Calu3 (cell line): ENCODE measurements at regions not wholly inside any gene's neighbourhood (a gene's known extent, or its start where the extent isn't known, plus 50 kb on each side); places are given as distances from the start of the nearest gene placed in this dataset.

Source experiments
- BruUV-seq: library from RNA; stranded (reverse); fragments of 400-500 nt; replicated peaks from 2 replicates; lab custom pipeline; 2021; lab: Mats Ljungman, UMichigan
- CTCF ChIA-PET: fragments of 300-600 bp; sonication (Branson Sonifier 250); formaldehyde crosslinking; loops from one replicate; lab custom pipeline; 2022; ENCODE audit warnings: antibody characterized with exemption; lab: Charles Lee
- DNase-seq: peaks from one replicate; pipeline ENCODE4 v3.0.0; 2022
- H3K27ac Mint-ChIP-seq: one replicate; pipeline ENCODE4 v1.8.0; 2022; ENCODE audit warnings: mixed read lengths; ENCODE audit not compliant: unreplicated experiment
- H3K27me3 Mint-ChIP-seq: one replicate; pipeline ENCODE4 v1.8.0; 2022; ENCODE audit warnings: mixed read lengths; ENCODE audit not compliant: unreplicated experiment
- H3K36me3 Mint-ChIP-seq: one replicate; pipeline ENCODE4 v1.8.0; 2022; ENCODE audit warnings: mild to moderate bottlenecking, moderate library complexity, mixed read lengths; ENCODE audit not compliant: insufficient read depth, unreplicated experiment
- H3K4me1 Mint-ChIP-seq: one replicate; pipeline ENCODE4 v1.8.0; 2022; ENCODE audit warnings: mild to moderate bottlenecking, low read depth, mixed read lengths; ENCODE audit not compliant: unreplicated experiment
- H3K4me3 Mint-ChIP-seq: one replicate; pipeline ENCODE4 v1.8.0; 2022; ENCODE audit warnings: mild to moderate bottlenecking, low read depth, moderate library complexity, mixed read lengths; ENCODE audit not compliant: unreplicated experiment
- H3K9me3 Mint-ChIP-seq: one replicate; pipeline ENCODE4 v1.8.0; 2022; ENCODE audit warnings: low read depth, mixed read lengths; ENCODE audit not compliant: unreplicated experiment
- CTCF ChIP-seq: fragments of 200-600 bp; IDR thresholded peaks from one replicate; pipeline ENCODE4 v1.8.0; 2022; ENCODE audit warnings: antibody characterized with exemption; ENCODE audit not compliant: unreplicated experiment
- intact Hi-C: fragments of 100-400 bp; cut with micrococcal nuclease; formaldehyde crosslinking; loops from one replicate; pipeline ENCODE4 v1.10.0; 2022; ENCODE audit not compliant: unreplicated experiment

GRCh38 chr4:71261001-71261400 is 77.8 kb upstream of the SLC4A4 start:
- Mint-ChIP-seq H3K4me3 (no peak overlapping the region), H3K4me1 (peaks cover 27% of the 10 kb centered on the region), H3K9me3 (no peaks in the 10 kb centered on the region), H3K36me3 (no peaks in the 10 kb centered on the region), H3K27ac (no peak overlapping the region), H3K27me3 (no peaks in the 10 kb centered on the region)
- no peak for DNase-seq
- BruUV-seq, result no TSS peak
- CTCF ChIA-PET, result no interaction called here
- intact Hi-C loops, result loop anchor here (10.0 kb wide), 1 partner anchor 76 kb away; no protein-coding TSS in a partner anchor
- no peak for TF ChIP-seq CTCF

GRCh38 chr4:71261633-71262121 is 77.1 kb upstream of the SLC4A4 start:
- H3K4me1 Mint-ChIP-seq, result peaks cover 27% of the 10 kb centered on the region
- no peaks in the 10 kb centered on the region for H3K27me3 Mint-ChIP-seq
- intact Hi-C loops, result loop anchor here (10.0 kb wide), 1 partner anchor 77 kb away; no protein-coding TSS in a partner anchor
- no peak for DNase-seq
- H3K4me3 Mint-ChIP-seq, result no peak overlapping the region
- no peak overlapping the region for H3K27ac Mint-ChIP-seq
- CTCF ChIA-PET, result no interaction called here
- TF ChIP-seq CTCF, result no peak
- H3K9me3 Mint-ChIP-seq, result no peaks in the 10 kb centered on the region
- no TSS peak for BruUV-seq
- H3K36me3 Mint-ChIP-seq, result no peaks in the 10 kb centered on the region

- no peaks in the 10 kb centered on the region for H3K27me3 Mint-ChIP-seq
- H3K36me3 Mint-ChIP-seq, result no peaks in the 10 kb centered on the region
- BruUV-seq, result no TSS peak
- H3K4me3 Mint-ChIP-seq, result no peak overlapping the region
- no peak for TF ChIP-seq CTCF
- no peak for DNase-seq
- H3K9me3 Mint-ChIP-seq, result no peaks in the 10 kb centered on the region
- intact Hi-C loops, result loop anchor here (10.0 kb wide), 1 partner anchor 77 kb away; no protein-coding TSS in a partner anchor
- H3K4me1 Mint-ChIP-seq, result peaks cover 32% of the 10 kb centered on the region
- H3K27ac Mint-ChIP-seq, result no peak overlapping the region
- CTCF ChIA-PET, result no interaction called here
These were observed 76.7 kb upstream of the SLC4A4 start for GRCh38 chr4:71262161-71262560.

- no peak for DNase-seq
- Mint-ChIP-seq H3K27ac (no peak overlapping the region), H3K36me3 (no peaks in the 10 kb centered on the region), H3K4me3 (no peak overlapping the region), H3K9me3 (no peaks in the 10 kb centered on the region), H3K4me1 (peaks cover 25% of the 10 kb centered on the region), H3K27me3 (no peaks in the 10 kb centered on the region)
- no peak for TF ChIP-seq CTCF
- intact Hi-C loops, result loop anchor here (10.0 kb wide), 1 partner anchor 81 kb away; no protein-coding TSS in a partner anchor
- BruUV-seq, result no TSS peak
- CTCF ChIA-PET, result no interaction called here
These were observed 72.6 kb upstream of the SLC4A4 start for GRCh38 chr4:71266090-71266794.
